OCI-LY7 (cell line): ENCODE measurements at regions not wholly inside any gene's neighbourhood (a gene's known extent, or its start where the extent isn't known, plus 50 kb on each side); places are given as distances from the start of the nearest gene placed in this dataset.

Experiments
- BruUV-seq: library from RNA; stranded (reverse); fragments of 400-500 nt; replicated peaks from 2 replicates; lab custom pipeline; 2021; lab: Mats Ljungman, UMichigan
- CTCF ChIA-PET: fragments of 300-600 bp; sonication (Branson Sonifier 250); formaldehyde crosslinking; loops from one replicate; lab custom pipeline; 2022; ENCODE audit warnings: antibody characterized with exemption; ENCODE audit not compliant: unreplicated experiment; lab: Charles Lee
- POLR2A ChIA-PET: fragments of 300-600 bp; sonication (Branson Sonifier 250); formaldehyde crosslinking; loops from one replicate; lab custom pipeline; 2022; ENCODE audit warnings: antibody characterized with exemption; lab: Charles Lee
- DNase-seq: peaks from one replicate; pipeline ENCODE4 v3.0.0-alpha.2; 2015; ENCODE audit warnings: low spot score
- H2AFZ ChIP-seq: fragments of 200-600 bp; sonication (generic), shearing (Covaris generic); 2 replicates; pipeline ENCODE4 v1.6.1; 2014; ENCODE audit warnings: mild to moderate bottlenecking, antibody characterized with exemption, low read length, moderate library complexity
- H3K27ac ChIP-seq: fragments of 200-600 bp; sonication (generic); 2 replicates; pipeline ENCODE4 v1.5.1; 2014; ENCODE audit warnings: mixed run types, low read depth, mild to moderate bottlenecking, moderate library complexity, low read length, inconsistent platforms; ENCODE audit not compliant: poor library complexity, severe bottlenecking
- H3K36me3 ChIP-seq: fragments of 200-600 bp; sonication (generic); 2 replicates; pipeline ENCODE4 v1.6.1; 2014; ENCODE audit warnings: mild to moderate bottlenecking, antibody characterized with exemption, low read length, moderate library complexity, mixed read lengths; ENCODE audit not compliant: insufficient read depth
- H3K4me1 ChIP-seq: fragments of 200-600 bp; sonication (generic); 2 replicates; pipeline ENCODE4 v1.5.1; 2014; ENCODE audit warnings: mild to moderate bottlenecking, low read length; ENCODE audit not compliant: insufficient read depth, poor library complexity, severe bottlenecking
- H3K4me2 ChIP-seq: fragments of 200-600 bp; sonication (generic); 2 replicates; pipeline ENCODE4 v1.6.1; 2014; ENCODE audit warnings: mild to moderate bottlenecking, low read length
- H3K4me3 ChIP-seq: fragments of 200-600 bp; sonication (generic); 2 replicates; pipeline ENCODE4 v1.5.1; 2014; ENCODE audit warnings: mild to moderate bottlenecking, low read depth, low read length; ENCODE audit not compliant: poor library complexity, severe bottlenecking
- H3K79me2 ChIP-seq: fragments of 200-600 bp; sonication (generic); 2 replicates; pipeline ENCODE4 v1.6.1; 2016; ENCODE audit warnings: low read depth, mild to moderate bottlenecking, low read length, moderate library complexity, mixed read lengths; ENCODE audit not compliant: insufficient read depth
- H3K9me2 ChIP-seq: fragments of 200-600 bp; sonication (generic); 2 replicates; pipeline ENCODE4 v1.6.1; 2016; ENCODE audit warnings: mild to moderate bottlenecking, low read length, mixed read lengths; ENCODE audit not compliant: insufficient read depth
- H3K9me3 ChIP-seq: fragments of 200-600 bp; sonication (generic); 2 replicates; pipeline ENCODE4 v1.6.1; 2014; ENCODE audit warnings: mild to moderate bottlenecking, mixed run types, low read length, mixed read lengths
- H4K20me1 ChIP-seq: fragments of 200-600 bp; sonication (generic); 2 replicates; pipeline ENCODE4 v1.6.1; 2014; ENCODE audit warnings: mild to moderate bottlenecking, antibody characterized with exemption, low read length, moderate library complexity, mixed read lengths; ENCODE audit not compliant: insufficient read depth
- EZH2phosphoT487 ChIP-seq: fragments of 200-600 bp; sonication (generic); IDR thresholded peaks from 2 replicates; pipeline ENCODE4 v1.6.1; 2018; ENCODE audit warnings: low read depth, borderline replicate concordance, mild to moderate bottlenecking, mixed run types, antibody characterized with exemption, low read length, moderate library complexity, mixed read lengths
- intact Hi-C: fragments of 100-400 bp; cut with micrococcal nuclease; formaldehyde crosslinking; loops from one replicate; pipeline ENCODE4 v1.10.0; 2022; ENCODE audit not compliant: unreplicated experiment
- TF ChIP-seq, protein P1 (sequence below): fragments of 200-600 bp; sonication (generic); conservative IDR thresholded peaks from 2 replicates; pipeline ENCODE4 v1.5.1; 2014; ENCODE audit warnings: mild to moderate bottlenecking, antibody characterized with exemption, low read length, moderate library complexity, mixed read lengths

- Histone ChIP-seq H3K4me3 (no peak overlapping the region), H3K9me3 (no peaks in the 10 kb centered on the region), H3K27ac (no peak overlapping the region), H2AFZ (no peak overlapping the region), H3K9me2 (no peaks in the 10 kb centered on the region), H3K36me3 (no peaks in the 10 kb centered on the region), H3K4me2 (no peak overlapping the region), H4K20me1 (no peaks in the 10 kb centered on the region), H3K79me2 (no peaks in the 10 kb centered on the region), H3K4me1 (no peaks in the 10 kb centered on the region)
- DNase-seq = no peak
- CTCF ChIA-PET = interaction anchor here (0.6 kb wide), 1 partner anchor 768 kb away, joined by 3 read pairs; no protein-coding TSS in a partner anchor
- POLR2A ChIA-PET = no interaction called here
- intact Hi-C loops = no loop called here
- TF ChIP-seq EZH2phosphoT487 = no peak
- TF ChIP-seq, protein P1, sequence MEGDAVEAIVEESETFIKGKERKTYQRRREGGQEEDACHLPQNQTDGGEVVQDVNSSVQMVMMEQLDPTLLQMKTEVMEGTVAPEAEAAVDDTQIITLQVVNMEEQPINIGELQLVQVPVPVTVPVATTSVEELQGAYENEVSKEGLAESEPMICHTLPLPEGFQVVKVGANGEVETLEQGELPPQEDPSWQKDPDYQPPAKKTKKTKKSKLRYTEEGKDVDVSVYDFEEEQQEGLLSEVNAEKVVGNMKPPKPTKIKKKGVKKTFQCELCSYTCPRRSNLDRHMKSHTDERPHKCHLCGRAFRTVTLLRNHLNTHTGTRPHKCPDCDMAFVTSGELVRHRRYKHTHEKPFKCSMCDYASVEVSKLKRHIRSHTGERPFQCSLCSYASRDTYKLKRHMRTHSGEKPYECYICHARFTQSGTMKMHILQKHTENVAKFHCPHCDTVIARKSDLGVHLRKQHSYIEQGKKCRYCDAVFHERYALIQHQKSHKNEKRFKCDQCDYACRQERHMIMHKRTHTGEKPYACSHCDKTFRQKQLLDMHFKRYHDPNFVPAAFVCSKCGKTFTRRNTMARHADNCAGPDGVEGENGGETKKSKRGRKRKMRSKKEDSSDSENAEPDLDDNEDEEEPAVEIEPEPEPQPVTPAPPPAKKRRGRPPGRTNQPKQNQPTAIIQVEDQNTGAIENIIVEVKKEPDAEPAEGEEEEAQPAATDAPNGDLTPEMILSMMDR = peak; percentile 35; the same call in 1 of the 2 replicates
- BruUV-seq = no TSS peak
Observed at GRCh38 chr9:108756746-108757490, 98.9 kb downstream of the ACTL7B start.

DNA sequence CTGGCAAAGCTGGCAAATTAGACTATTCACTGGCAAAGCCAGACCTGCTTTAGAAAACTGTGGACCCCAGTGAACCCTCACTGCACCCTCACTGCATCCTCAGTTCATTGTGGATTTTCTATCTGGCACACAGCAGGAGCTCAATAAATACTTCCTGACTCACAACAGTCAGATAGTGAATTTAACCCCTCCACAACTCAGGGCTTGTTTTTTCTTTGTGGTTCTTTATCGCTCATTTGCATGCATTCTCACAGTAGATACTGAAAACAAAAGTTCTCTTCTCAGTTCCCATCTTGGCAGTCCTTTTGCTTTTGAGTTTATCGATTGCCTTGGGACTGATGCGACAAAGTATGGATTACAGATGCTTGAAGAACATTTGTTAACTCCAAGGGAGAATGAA lies 99.8 kb downstream of the ACTL7B start:
- no peak overlapping the region for H3K4me2 ChIP-seq
- no peaks in the 10 kb centered on the region for H3K9me2 ChIP-seq
- no peaks in the 10 kb centered on the region for H3K79me2 ChIP-seq
- H4K20me1 ChIP-seq = no peaks in the 10 kb centered on the region
- DNase-seq = no peak
- POLR2A ChIA-PET = no interaction called here
- CTCF ChIA-PET = no interaction called here
- H3K9me3 ChIP-seq = no peaks in the 10 kb centered on the region
- no TSS peak for BruUV-seq
- H3K27ac ChIP-seq = no peak overlapping the region
- no peak overlapping the region for H3K4me3 ChIP-seq
- no peaks in the 10 kb centered on the region for H3K36me3 ChIP-seq
- no peaks in the 10 kb centered on the region for H3K4me1 ChIP-seq
- intact Hi-C loops = no loop called here
- TF ChIP-seq, protein P1 = no peak
- no peak for TF ChIP-seq EZH2phosphoT487
- H2AFZ ChIP-seq = no peak overlapping the region

DNA sequence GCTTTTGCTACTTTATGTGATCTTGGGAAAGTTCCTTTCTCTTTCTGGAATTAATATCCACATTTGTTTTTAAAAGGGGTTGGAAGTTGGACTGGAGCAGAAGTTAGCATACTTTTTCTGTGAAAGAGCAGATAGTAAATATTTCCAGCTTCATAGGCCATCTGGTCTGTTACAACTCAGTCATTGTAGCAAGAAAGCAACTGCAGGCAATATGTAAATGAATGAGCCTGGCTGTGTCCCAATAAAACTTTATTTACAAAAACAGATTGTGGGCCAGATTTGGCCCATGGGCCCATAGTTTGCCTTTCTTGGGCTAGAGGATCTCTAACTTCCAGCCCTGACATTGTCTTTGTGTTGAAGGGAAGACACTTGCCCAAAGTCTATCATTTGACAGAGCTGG lies 104.4 kb downstream of the ACTL7B start:
- Histone ChIP-seq H3K79me2 (no peaks in the 10 kb centered on the region), H3K9me2 (no peaks in the 10 kb centered on the region), H4K20me1 (no peaks in the 10 kb centered on the region), H3K27ac (no peak overlapping the region), H3K4me3 (no peak overlapping the region), H3K9me3 (no peaks in the 10 kb centered on the region), H3K4me2 (no peak overlapping the region), H3K36me3 (no peaks in the 10 kb centered on the region), H2AFZ (no peak overlapping the region), H3K4me1 (no peaks in the 10 kb centered on the region)
- ChIA-PET CTCF (no interaction called here), POLR2A (no interaction called here)
- BruUV-seq = no TSS peak
- no peak for DNase-seq
- intact Hi-C loops = no loop called here
- TF ChIP-seq, protein P1 = no peak
- no peak for TF ChIP-seq EZH2phosphoT487
